ENCODE measurements at regions not wholly inside any gene's neighbourhood (a gene's known extent, or its start where the extent isn't known, plus 50 kb on each side); places are given as distances from the start of the nearest gene placed in this dataset.

GRCh38 chr2:16117021-16117700, 176.8 kb downstream of the MYCN start:
- no peak overlapping the region for H3K4me3 ChIP-seq
- no peaks in the 10 kb centered on the region for H3K4me1 ChIP-seq
- no peak overlapping the region for H3K27ac ChIP-seq
- WGBS, 2 donors: 89 to 91% methylated on average over 9 of the region's 9 CpGs
- H3K9me3 ChIP-seq: no peaks in the 10 kb centered on the region
- no peak for DNase-seq
- no peaks in the 10 kb centered on the region for H3K27me3 ChIP-seq
- intact Hi-C loops (cut with DNase I): no loop called here
- TF ChIP-seq POLR2A (IDR thresholded peaks at IDR 0.05) (no peak), EP300 (IDR thresholded peaks at IDR 0.05) (no peak), CTCF (IDR thresholded peaks at IDR 0.05) (no peak), POLR2AphosphoS5 (IDR thresholded peaks at IDR 0.05) (no peak)
- H3K36me3 ChIP-seq: no peaks in the 10 kb centered on the region

- TF ChIP-seq EP300 (IDR thresholded peaks at IDR 0.05) (no peak), CTCF (IDR thresholded peaks at IDR 0.05) (no peak), POLR2A (IDR thresholded peaks at IDR 0.05) (no peak), POLR2AphosphoS5 (IDR thresholded peaks at IDR 0.05) (no peak)
- H3K27ac ChIP-seq: no peak overlapping the region
Measured at GRCh38 chr2:16115881-16116830, 175.8 kb downstream of the MYCN start.

GRCh38 chr2:16115291-16115690, 174.9 kb downstream of the MYCN start:
- H3K36me3 ChIP-seq: no peaks in the 10 kb centered on the region
- intact Hi-C loops (cut with DNase I): no loop called here
- H3K4me1 ChIP-seq: no peaks in the 10 kb centered on the region
- 51 to 78% methylated on average over 4 of the region's 4 CpGs for WGBS, 2 donors
- no peaks in the 10 kb centered on the region for H3K27me3 ChIP-seq
- no peak overlapping the region for H3K27ac ChIP-seq
- no peaks in the 10 kb centered on the region for H3K9me3 ChIP-seq
- no peak overlapping the region for H3K4me3 ChIP-seq
- TF ChIP-seq EP300 (IDR thresholded peaks at IDR 0.05): no peak
- no peak for TF ChIP-seq CTCF (IDR thresholded peaks at IDR 0.05)
- no peak for TF ChIP-seq POLR2A (IDR thresholded peaks at IDR 0.05)
- DNase-seq: no peak

More at GRCh38 chr2:16115881-16116830, 175.8 kb downstream of the MYCN start:
- Histone ChIP-seq H3K9me3 (no peaks in the 10 kb centered on the region), H3K36me3 (no peaks in the 10 kb centered on the region), H3K27me3 (no peaks in the 10 kb centered on the region), H3K4me1 (no peaks in the 10 kb centered on the region), H3K4me3 (no peak overlapping the region)
- DNase-seq: no peak
- intact Hi-C loops (cut with DNase I): no loop called here
- WGBS, 2 donors: 88 to 91% methylated on average over 7 of the region's 7 CpGs

GRCh38 chr2:16114836-16115235, 174.5 kb downstream of the MYCN start:
- TF ChIP-seq CTCF (IDR thresholded peaks at IDR 0.05) (no peak), EP300 (IDR thresholded peaks at IDR 0.05) (no peak), POLR2A (IDR thresholded peaks at IDR 0.05) (no peak), POLR2AphosphoS5 (IDR thresholded peaks at IDR 0.05) (no peak)
- intact Hi-C loops (cut with DNase I): no loop called here
- 51 to 71% methylated on average over 8 of the region's 8 CpGs for WGBS, 2 donors

More at GRCh38 chr2:16114836-16115235, 174.5 kb downstream of the MYCN start:
- H3K9me3 ChIP-seq: no peaks in the 10 kb centered on the region
- H3K27me3 ChIP-seq: no peaks in the 10 kb centered on the region
- H3K4me3 ChIP-seq: no peak overlapping the region
- no peak overlapping the region for H3K27ac ChIP-seq
- DNase-seq: no peak
- H3K36me3 ChIP-seq: no peaks in the 10 kb centered on the region
- no peaks in the 10 kb centered on the region for H3K4me1 ChIP-seq

Measured in sigmoid colon (tissue), 6 donors.